GM12878 (cell line): ENCODE measurements at regions not wholly inside any gene's neighbourhood (a gene's known extent, or its start where the extent isn't known, plus 50 kb on each side); places are given as distances from the start of the nearest gene placed in this dataset.

Experiments used
- KDM1A ChIP-seq: fragments of 200-600 bp; sonication (generic); IDR thresholded peaks from 2 replicates; pipeline ENCODE4 v1.6.1; 2016; ENCODE audit warnings: borderline replicate concordance
- MYC ChIP-seq: IDR thresholded peaks from 2 replicates; pipeline ENCODE4 v1.6.1; 2011; ENCODE audit warnings: mild to moderate bottlenecking, low read length, moderate library complexity, inconsistent platforms; ENCODE audit not compliant: insufficient read depth, insufficient replicate concordance, insufficient read length, severe bottlenecking
- NFIC ChIP-seq: IDR thresholded peaks from 2 replicates; pipeline ENCODE4 v1.6.1; 2012; ENCODE audit warnings: low read depth, mild to moderate bottlenecking, inconsistent platforms, low read length, moderate library complexity
- NRF1 ChIP-seq: conservative IDR thresholded peaks from 2 replicates; pipeline ENCODE4 v1.6.1; 2011; ENCODE audit warnings: mild to moderate bottlenecking, low read depth, low read length, improper control_type of control experiment
- SMAD1 ChIP-seq: fragments of 450-650 bp; IDR thresholded peaks from 2 replicates; pipeline ENCODE4 v1.6.1; 2018; ENCODE audit warnings: mild to moderate bottlenecking, low read depth; ENCODE audit not compliant: partially characterized antibody
- SUZ12 ChIP-seq: fragments of 200-600 bp; sonication (generic); IDR thresholded peaks from one replicate; pipeline ENCODE4 v1.6.1; 2018; ENCODE audit warnings: antibody characterized with exemption, mild to moderate bottlenecking; ENCODE audit not compliant: unreplicated experiment
- YBX1 ChIP-seq: fragments of 450-650 bp; IDR thresholded peaks from 2 replicates; pipeline ENCODE4 v1.6.1; 2016; ENCODE audit warnings: antibody characterized with exemption
- YY1 ChIP-seq: IDR thresholded peaks from 2 replicates; pipeline ENCODE4 v1.6.1; 2011; ENCODE audit warnings: low read depth, mild to moderate bottlenecking, low read length
- TF ChIP-seq, protein P1 (sequence below): IDR thresholded peaks from 2 replicates; pipeline ENCODE4 v1.6.1; 2011; ENCODE audit warnings: low read depth, mild to moderate bottlenecking, low read length, moderate library complexity, borderline replicate concordance; ENCODE audit errors: extremely low read depth
- TF ChIP-seq, protein P2 (sequence below): fragments of 450-650 bp; IDR thresholded peaks from 2 replicates; pipeline ENCODE4 v1.6.1; 2014; ENCODE audit warnings: mild to moderate bottlenecking
- TF ChIP-seq, protein P3 (sequence below), 3 experiments: IDR thresholded peaks in 2 of 3; conservative IDR thresholded peaks in 1 of 3; 2 replicates each; pipeline ENCODE4 v1.5.1; 2011; ENCODE audit warnings: low read depth in 3 of 3, low read length in 3 of 3, mild to moderate bottlenecking in 3 of 3, control low read depth in 2 of 3, moderate library complexity in 2 of 3, inconsistent platforms in 1 of 3, mixed read lengths in 1 of 3; ENCODE audit not compliant: control insufficient read depth in 2 of 3, insufficient read depth in 1 of 3; ENCODE audit errors: extremely low read depth in 1 of 3
- TF ChIP-seq, protein P4 (sequence below): IDR thresholded peaks from 2 replicates; pipeline ENCODE4 v1.6.1; 2011; ENCODE audit warnings: mild to moderate bottlenecking, low read depth, low read length, moderate library complexity; ENCODE audit not compliant: insufficient replicate concordance

DNA sequence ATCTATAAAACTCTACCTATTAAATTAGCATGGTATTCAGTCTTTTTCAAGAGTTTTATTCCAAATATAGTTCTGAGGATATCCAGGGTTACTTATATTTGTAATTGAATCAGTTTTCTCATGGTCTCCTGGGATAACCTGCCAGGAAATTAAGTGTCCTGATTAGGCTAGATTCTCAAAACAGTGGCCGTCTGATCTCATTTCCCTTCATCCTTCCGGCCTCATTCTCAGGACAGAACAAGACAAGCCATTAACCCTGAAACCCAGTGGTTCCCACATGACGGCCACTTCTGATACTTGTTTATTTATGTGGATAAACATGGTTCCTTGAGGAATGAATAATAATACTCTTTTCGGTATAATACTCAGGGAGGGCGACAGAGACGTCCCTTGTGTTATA is 417.6 kb upstream of the POT1 start:
- TF ChIP-seq, protein P1, sequence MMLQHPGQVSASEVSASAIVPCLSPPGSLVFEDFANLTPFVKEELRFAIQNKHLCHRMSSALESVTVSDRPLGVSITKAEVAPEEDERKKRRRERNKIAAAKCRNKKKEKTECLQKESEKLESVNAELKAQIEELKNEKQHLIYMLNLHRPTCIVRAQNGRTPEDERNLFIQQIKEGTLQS: no peak
- TF ChIP-seq SUZ12 (no peak), YY1 (no peak), KDM1A (no peak), SMAD1 (no peak), NFIC (no peak), YBX1 (no peak), MYC (no peak), NRF1 (no peak)
- TF ChIP-seq, protein P2, sequence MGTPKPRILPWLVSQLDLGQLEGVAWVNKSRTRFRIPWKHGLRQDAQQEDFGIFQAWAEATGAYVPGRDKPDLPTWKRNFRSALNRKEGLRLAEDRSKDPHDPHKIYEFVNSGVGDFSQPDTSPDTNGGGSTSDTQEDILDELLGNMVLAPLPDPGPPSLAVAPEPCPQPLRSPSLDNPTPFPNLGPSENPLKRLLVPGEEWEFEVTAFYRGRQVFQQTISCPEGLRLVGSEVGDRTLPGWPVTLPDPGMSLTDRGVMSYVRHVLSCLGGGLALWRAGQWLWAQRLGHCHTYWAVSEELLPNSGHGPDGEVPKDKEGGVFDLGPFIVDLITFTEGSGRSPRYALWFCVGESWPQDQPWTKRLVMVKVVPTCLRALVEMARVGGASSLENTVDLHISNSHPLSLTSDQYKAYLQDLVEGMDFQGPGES: no peak
- TF ChIP-seq, protein P3, sequence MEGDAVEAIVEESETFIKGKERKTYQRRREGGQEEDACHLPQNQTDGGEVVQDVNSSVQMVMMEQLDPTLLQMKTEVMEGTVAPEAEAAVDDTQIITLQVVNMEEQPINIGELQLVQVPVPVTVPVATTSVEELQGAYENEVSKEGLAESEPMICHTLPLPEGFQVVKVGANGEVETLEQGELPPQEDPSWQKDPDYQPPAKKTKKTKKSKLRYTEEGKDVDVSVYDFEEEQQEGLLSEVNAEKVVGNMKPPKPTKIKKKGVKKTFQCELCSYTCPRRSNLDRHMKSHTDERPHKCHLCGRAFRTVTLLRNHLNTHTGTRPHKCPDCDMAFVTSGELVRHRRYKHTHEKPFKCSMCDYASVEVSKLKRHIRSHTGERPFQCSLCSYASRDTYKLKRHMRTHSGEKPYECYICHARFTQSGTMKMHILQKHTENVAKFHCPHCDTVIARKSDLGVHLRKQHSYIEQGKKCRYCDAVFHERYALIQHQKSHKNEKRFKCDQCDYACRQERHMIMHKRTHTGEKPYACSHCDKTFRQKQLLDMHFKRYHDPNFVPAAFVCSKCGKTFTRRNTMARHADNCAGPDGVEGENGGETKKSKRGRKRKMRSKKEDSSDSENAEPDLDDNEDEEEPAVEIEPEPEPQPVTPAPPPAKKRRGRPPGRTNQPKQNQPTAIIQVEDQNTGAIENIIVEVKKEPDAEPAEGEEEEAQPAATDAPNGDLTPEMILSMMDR (IDR thresholded peaks at IDR 0.05 in 2 of 3, conservative IDR thresholded peaks at IDR 0.05 in 1 of 3; ENCODE audit: control insufficient read depth in 2 of 3, extremely low read depth in 1 of 3, insufficient read depth in 1 of 3, low read depth in 3 of 3, low read length in 3 of 3): no peak
- TF ChIP-seq, protein P4, sequence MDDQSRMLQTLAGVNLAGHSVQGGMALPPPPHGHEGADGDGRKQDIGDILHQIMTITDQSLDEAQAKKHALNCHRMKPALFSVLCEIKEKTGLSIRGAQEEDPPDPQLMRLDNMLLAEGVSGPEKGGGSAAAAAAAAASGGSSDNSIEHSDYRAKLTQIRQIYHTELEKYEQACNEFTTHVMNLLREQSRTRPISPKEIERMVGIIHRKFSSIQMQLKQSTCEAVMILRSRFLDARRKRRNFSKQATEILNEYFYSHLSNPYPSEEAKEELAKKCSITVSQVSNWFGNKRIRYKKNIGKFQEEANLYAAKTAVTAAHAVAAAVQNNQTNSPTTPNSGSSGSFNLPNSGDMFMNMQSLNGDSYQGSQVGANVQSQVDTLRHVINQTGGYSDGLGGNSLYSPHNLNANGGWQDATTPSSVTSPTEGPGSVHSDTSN: no peak
